ENCODE measurements at regions not wholly inside any gene's neighbourhood (a gene's known extent, or its start where the extent isn't known, plus 50 kb on each side); places are given as distances from the start of the nearest gene placed in this dataset.

DNA sequence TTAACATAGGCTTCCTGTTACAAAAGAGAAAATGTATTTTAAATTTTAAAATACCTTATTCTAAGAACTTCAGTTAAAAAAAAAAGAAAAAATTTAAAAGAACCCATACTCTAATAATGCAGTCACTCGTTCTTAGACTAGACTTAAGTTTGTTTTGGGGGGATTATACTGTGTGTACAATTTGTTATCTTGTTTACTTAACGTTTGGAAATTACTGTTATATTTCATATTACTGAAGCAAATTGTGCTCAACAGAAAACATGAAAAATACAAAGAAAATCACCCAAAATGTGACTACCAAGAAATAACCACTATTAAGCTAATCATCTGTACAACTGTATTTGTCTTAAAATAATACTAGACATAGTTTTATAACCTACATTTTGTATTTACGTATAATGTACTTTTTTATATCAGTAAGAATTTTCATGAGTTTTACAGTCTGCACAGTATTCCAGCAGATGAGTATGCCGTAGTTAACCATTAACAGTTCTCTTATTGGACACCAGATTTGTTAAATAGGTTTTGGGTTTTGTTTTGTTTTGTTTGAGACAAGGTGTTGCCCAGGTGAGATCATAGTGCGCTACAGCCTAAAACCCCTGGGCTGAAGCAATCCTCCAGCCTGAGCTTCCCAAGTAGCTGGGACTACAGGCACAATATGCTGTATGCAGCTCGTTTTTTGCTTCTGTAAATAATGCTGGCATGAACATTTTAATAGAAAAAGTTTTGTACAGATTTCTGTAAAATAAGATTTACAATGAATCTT lies 88.8 kb upstream of the CHD2 start:
- Histone ChIP-seq H3K27ac (peak overlapping the region; percentile 98), H3K36me3 (no peaks in the 10 kb centered on the region), H3K4me1 (no peaks in the 10 kb centered on the region), H3K27me3 (no peaks in the 10 kb centered on the region), H3K4me3 (peak overlapping the region; percentile 5), H3K9me3 (no peaks in the 10 kb centered on the region), H3K9ac (ENCODE audit: low read depth in 2 of 2, low read length in 2 of 2) (peak overlapping the region in 1 of 2 donors; percentile 87)
- intact Hi-C loops (cut with DNase I) = no loop called here
- DNase-seq = peak; percentile 55
- TF ChIP-seq, protein P1, sequence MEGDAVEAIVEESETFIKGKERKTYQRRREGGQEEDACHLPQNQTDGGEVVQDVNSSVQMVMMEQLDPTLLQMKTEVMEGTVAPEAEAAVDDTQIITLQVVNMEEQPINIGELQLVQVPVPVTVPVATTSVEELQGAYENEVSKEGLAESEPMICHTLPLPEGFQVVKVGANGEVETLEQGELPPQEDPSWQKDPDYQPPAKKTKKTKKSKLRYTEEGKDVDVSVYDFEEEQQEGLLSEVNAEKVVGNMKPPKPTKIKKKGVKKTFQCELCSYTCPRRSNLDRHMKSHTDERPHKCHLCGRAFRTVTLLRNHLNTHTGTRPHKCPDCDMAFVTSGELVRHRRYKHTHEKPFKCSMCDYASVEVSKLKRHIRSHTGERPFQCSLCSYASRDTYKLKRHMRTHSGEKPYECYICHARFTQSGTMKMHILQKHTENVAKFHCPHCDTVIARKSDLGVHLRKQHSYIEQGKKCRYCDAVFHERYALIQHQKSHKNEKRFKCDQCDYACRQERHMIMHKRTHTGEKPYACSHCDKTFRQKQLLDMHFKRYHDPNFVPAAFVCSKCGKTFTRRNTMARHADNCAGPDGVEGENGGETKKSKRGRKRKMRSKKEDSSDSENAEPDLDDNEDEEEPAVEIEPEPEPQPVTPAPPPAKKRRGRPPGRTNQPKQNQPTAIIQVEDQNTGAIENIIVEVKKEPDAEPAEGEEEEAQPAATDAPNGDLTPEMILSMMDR (IDR thresholded peaks at IDR 0.05) = no peak

- Histone ChIP-seq H3K9me3 (no peaks in the 10 kb centered on the region), H3K4me1 (no peaks in the 10 kb centered on the region), H3K27me3 (no peaks in the 10 kb centered on the region), H3K9ac (ENCODE audit: low read depth in 2 of 2, low read length in 2 of 2) (no peak overlapping the region), H3K36me3 (no peaks in the 10 kb centered on the region), H3K4me3 (no peak overlapping the region), H3K27ac (peak overlapping the region; percentile 98)
- TF ChIP-seq, protein P1 (IDR thresholded peaks at IDR 0.05) = no peak
- intact Hi-C loops (cut with DNase I) = no loop called here
- DNase-seq = peak; percentile 63
Measured at GRCh38 chr15:92812271-92812670, 87.9 kb upstream of the CHD2 start.

- H3K9me3 ChIP-seq = no peaks in the 10 kb centered on the region
- TF ChIP-seq, protein P1 (IDR thresholded peaks at IDR 0.05) = no peak
- H3K4me3 ChIP-seq = no peak overlapping the region
- no peak overlapping the region for H3K27ac ChIP-seq
- intact Hi-C loops (cut with DNase I) = no loop called here
- H3K9ac ChIP-seq (ENCODE audit: low read depth in 2 of 2, low read length in 2 of 2) = no peak overlapping the region
- no peaks in the 10 kb centered on the region for H3K27me3 ChIP-seq
- no peaks in the 10 kb centered on the region for H3K36me3 ChIP-seq
- DNase-seq = no peak
- H3K4me1 ChIP-seq = no peaks in the 10 kb centered on the region
Measured at GRCh38 chr15:92813485-92813884, 86.6 kb upstream of the CHD2 start.

DNA sequence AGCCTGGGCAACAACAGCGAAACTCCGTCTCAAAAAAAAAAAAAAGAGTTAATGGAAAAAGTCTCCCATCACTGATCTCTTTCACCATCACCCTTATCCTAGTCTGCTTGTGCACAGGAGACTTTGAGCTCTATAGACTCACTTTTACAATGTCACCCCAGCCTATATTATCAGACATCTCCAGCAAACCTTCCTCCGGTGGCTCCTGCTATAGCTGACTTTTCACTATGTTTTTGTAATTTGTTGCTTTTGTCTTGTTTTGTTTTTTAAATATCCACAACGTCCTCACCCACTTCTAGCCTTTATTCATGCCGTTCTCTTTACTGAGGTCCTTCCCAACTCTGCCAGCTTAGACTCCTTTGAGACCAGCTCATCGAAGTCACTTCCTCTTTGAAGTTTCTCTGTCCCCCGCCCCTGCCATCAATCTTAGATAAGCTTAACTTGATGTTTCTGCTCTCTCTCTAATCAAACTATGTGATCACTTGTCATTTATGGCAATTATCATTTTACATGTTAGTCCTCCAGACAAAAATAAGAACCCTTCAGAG lies 82.7 kb upstream of the CHD2 start:
- Histone ChIP-seq H3K4me1 (peaks cover 7% of the 10 kb centered on the region), H3K4me3 (no peak overlapping the region), H3K27me3 (no peaks in the 10 kb centered on the region), H3K27ac (peak overlapping the region; percentile 60), H3K9ac (ENCODE audit: low read depth in 2 of 2, low read length in 2 of 2) (no peak overlapping the region), H3K9me3 (no peaks in the 10 kb centered on the region), H3K36me3 (no peaks in the 10 kb centered on the region)
- intact Hi-C loops (cut with DNase I) = loop anchor here (5.0 kb wide), 1 partner anchor 65 kb away; no protein-coding TSS in a partner anchor
- no peak for DNase-seq
- TF ChIP-seq, protein P1 (IDR thresholded peaks at IDR 0.05) = no peak

DNA sequence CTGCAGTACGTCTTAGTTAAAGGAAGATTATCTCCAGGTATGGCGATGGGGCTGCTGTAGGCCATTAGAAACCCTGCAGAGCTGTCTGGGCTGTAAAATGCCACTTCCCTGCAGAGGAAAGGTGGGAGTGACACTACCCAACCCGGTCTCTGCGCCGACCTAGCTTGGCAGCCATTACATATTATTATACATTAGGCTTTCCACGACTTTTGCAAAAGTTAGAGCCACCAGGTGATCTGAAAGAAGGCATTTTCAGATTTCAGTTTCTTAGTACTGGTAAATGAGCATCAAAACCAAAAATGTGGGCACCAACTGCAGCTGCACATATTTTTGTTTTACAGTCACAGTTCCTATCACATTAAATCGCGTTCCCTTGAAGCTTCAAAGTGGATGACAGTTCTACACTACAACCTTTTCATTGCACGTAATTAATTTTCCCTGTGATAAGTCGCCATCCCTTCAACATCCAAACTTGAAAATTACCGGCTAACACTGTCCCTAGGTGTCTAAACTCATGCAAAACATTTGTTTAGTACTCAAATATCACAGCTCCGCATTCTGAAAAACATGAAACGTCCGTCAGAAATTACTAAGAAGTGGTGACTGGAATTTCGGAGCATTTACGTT lies 81.4 kb upstream of the CHD2 start:
- peak overlapping the region; percentile 16 to 57 for H3K9ac ChIP-seq (ENCODE audit: low read depth in 2 of 2, low read length in 2 of 2)
- intact Hi-C loops (cut with DNase I) = loop anchor here (5.0 kb wide), 1 partner anchor 64 kb away; no protein-coding TSS in a partner anchor

More for the DNA sequence above, 81.4 kb upstream of the CHD2 start:
- Histone ChIP-seq H3K4me1 (peaks cover 7% of the 10 kb centered on the region), H3K9me3 (no peaks in the 10 kb centered on the region), H3K27ac (peak overlapping the region; percentile 86), H3K36me3 (no peaks in the 10 kb centered on the region), H3K4me3 (no peak overlapping the region), H3K27me3 (no peaks in the 10 kb centered on the region)
- TF ChIP-seq, protein P1 (IDR thresholded peaks at IDR 0.05) = no peak
- DNase-seq = no peak
